ENCODE measurements at regions not wholly inside any gene's neighbourhood (a gene's known extent, or its start where the extent isn't known, plus 50 kb on each side); places are given as distances from the start of the nearest gene placed in this dataset.

DNA sequence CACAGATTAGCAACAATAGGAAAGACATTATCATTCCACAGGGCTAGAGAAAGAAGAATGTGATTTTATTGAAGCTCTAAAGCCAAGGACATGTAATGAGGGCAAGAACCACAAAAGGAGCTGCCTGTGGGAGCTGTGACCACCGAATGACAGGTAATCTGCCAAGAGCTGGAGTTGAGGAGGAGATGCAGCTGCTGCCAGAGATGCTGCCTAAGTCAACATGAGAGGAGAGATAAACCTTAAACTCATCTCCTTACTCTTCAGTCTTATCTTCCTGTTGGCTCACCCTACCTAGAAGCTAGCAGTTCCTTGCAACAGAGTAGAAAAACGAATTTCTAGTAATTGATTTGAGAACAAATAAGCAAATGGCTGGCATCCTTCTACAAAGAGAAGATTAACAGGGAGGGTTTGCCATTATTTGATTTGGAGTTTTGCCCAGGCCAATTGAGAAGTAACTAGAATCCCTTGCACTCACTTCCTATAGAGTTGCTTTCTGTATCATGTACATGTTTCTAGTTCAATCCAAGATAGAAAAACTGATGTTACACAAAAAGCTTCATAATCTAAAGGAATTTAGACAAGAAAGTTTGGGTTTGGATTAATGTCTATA is 539.2 kb downstream of the TLE1 start:
- H3K4me1 ChIP-seq (ENCODE audit: control insufficient read depth, low read length) = no peaks in the 10 kb centered on the region
- H3K27ac ChIP-seq (ENCODE audit: low read depth, low read length) = no peak overlapping the region
- no peaks in the 10 kb centered on the region for H4K20me1 ChIP-seq (ENCODE audit: control insufficient read depth, insufficient read depth, low read depth, low read length)
- H3K9me3 ChIP-seq (ENCODE audit: control insufficient read depth, insufficient read depth, low read length) = no peaks in the 10 kb centered on the region
- H3F3A ChIP-seq (ENCODE audit: control insufficient read depth, insufficient read depth) = no peaks in the 10 kb centered on the region
- no peaks in the 10 kb centered on the region for H3K79me2 ChIP-seq (ENCODE audit: control insufficient read depth, low read length)
- no peaks in the 10 kb centered on the region for H3K9me2 ChIP-seq (replicated peaks; ENCODE audit: control insufficient read depth, low read length)
- H3K27me3 ChIP-seq (ENCODE audit: control insufficient read depth, low read length) = no peaks in the 10 kb centered on the region
- no peak for TF ChIP-seq CTCF (IDR thresholded peaks at IDR 0.05; ENCODE audit: low read depth, low read length, poor library complexity, severe bottlenecking)
- no peak for TF ChIP-seq EZH2phosphoT487 (IDR thresholded peaks at IDR 0.05; ENCODE audit: borderline replicate concordance, low read length)
- H3K4me2 ChIP-seq (ENCODE audit: low read length) = no peak overlapping the region
- H3K4me3 ChIP-seq (ENCODE audit: low read length) = no peak overlapping the region
- no peaks in the 10 kb centered on the region for H3K36me3 ChIP-seq (ENCODE audit: control insufficient read depth, low read length)

DNA sequence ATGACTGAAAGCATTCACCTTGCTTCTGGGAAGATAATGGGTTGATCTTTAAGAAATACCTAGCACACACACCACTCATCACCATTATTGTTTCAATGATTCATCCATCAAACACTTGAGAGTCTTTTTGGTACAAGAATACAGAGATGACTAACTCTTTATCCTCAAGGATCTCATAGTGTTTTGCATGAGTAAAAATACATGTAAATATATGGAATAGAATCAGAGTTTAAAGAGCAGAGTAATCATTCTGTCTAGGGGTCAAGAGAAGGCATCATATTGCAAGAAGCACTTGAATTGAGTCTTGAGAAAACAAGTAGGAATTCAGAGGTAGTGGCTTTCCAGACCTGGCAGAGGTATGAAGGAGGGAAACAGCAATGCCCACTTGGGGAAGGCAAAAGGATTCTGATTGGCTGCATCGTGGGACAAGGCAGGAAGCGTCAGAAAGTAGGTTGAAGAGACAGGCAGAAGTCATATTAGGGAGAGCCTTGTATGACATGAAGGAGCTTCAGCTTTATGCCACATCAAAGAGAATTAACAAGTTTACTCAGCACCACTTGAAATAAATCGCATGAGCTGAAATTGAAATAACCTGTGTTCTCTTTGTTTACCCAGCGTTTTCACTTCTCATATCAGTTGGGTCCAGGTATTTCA is 542.5 kb downstream of the TLE1 start:
- H3K9me3 ChIP-seq (ENCODE audit: control insufficient read depth, insufficient read depth, low read length) = no peaks in the 10 kb centered on the region
- no peak overlapping the region for H3K27ac ChIP-seq (ENCODE audit: low read depth, low read length)
- H3F3A ChIP-seq (ENCODE audit: control insufficient read depth, insufficient read depth) = no peaks in the 10 kb centered on the region
- no peaks in the 10 kb centered on the region for H4K20me1 ChIP-seq (ENCODE audit: control insufficient read depth, insufficient read depth, low read depth, low read length)
- H3K4me2 ChIP-seq (ENCODE audit: low read length) = no peak overlapping the region
- TF ChIP-seq EZH2phosphoT487 (IDR thresholded peaks at IDR 0.05; ENCODE audit: borderline replicate concordance, low read length) (no peak), CTCF (IDR thresholded peaks at IDR 0.05; ENCODE audit: low read depth, low read length, poor library complexity, severe bottlenecking) (no peak)
- H3K36me3 ChIP-seq (ENCODE audit: control insufficient read depth, low read length) = no peaks in the 10 kb centered on the region
- no peaks in the 10 kb centered on the region for H3K79me2 ChIP-seq (ENCODE audit: control insufficient read depth, low read length)
- H3K4me3 ChIP-seq (ENCODE audit: low read length) = no peak overlapping the region
- no peaks in the 10 kb centered on the region for H3K27me3 ChIP-seq (ENCODE audit: control insufficient read depth, low read length)
- no peaks in the 10 kb centered on the region for H3K9me2 ChIP-seq (replicated peaks; ENCODE audit: control insufficient read depth, low read length)
- H3K4me1 ChIP-seq (ENCODE audit: control insufficient read depth, low read length) = no peaks in the 10 kb centered on the region

GRCh38 chr9:81146241-81146640 is 543.1 kb downstream of the TLE1 start:
- no peaks in the 10 kb centered on the region for H3K79me2 ChIP-seq (ENCODE audit: control insufficient read depth, low read length)
- no peak overlapping the region for H3K4me3 ChIP-seq (ENCODE audit: low read length)
- H3K27me3 ChIP-seq (ENCODE audit: control insufficient read depth, low read length) = no peaks in the 10 kb centered on the region
- H4K20me1 ChIP-seq (ENCODE audit: control insufficient read depth, insufficient read depth, low read depth, low read length) = no peaks in the 10 kb centered on the region
- no peaks in the 10 kb centered on the region for H3K4me1 ChIP-seq (ENCODE audit: control insufficient read depth, low read length)
- no peaks in the 10 kb centered on the region for H3F3A ChIP-seq (ENCODE audit: control insufficient read depth, insufficient read depth)
- no peaks in the 10 kb centered on the region for H3K36me3 ChIP-seq (ENCODE audit: control insufficient read depth, low read length)
- no peak overlapping the region for H3K4me2 ChIP-seq (ENCODE audit: low read length)
- no peaks in the 10 kb centered on the region for H3K9me3 ChIP-seq (ENCODE audit: control insufficient read depth, insufficient read depth, low read length)
- H3K27ac ChIP-seq (ENCODE audit: low read depth, low read length) = no peak overlapping the region
- no peaks in the 10 kb centered on the region for H3K9me2 ChIP-seq (replicated peaks; ENCODE audit: control insufficient read depth, low read length)
- no peak for TF ChIP-seq CTCF (IDR thresholded peaks at IDR 0.05; ENCODE audit: low read depth, low read length, poor library complexity, severe bottlenecking)
